HG03139 (cell line): ENCODE measurements at regions not wholly inside any gene's neighbourhood (a gene's known extent, or its start where the extent isn't known, plus 50 kb on each side); places are given as distances from the start of the nearest gene placed in this dataset.
"Not testable (repeated sequence)": the region's sequence is repeated elsewhere in the genome, so short reads cannot be mapped to it uniquely, and the experiment has no call there.

Experiments
- ATAC-seq: cut with Tn5 transposase; IDR thresholded peaks from one replicate; pipeline ENCODE4 v1.9.1; 2021; ENCODE audit not compliant: unreplicated experiment

DNA sequence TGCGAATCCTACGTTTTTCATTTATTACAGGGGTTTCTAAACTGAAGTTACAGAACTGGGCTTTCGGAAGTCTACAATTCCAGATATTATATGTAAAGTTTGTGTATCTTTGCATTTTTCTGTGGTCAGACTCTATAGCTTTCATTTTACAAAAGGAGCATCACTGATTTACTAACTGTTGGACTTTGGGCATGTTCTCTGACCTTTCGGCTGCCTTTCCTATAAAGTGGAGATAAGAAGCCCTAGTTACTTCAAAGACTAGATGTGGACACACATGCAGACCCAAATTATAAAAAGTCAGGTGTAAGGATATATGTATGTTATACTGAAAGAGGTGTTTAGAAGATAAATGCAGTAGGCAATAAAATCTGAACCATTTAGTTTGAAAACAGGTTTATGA, 126.6 kb upstream of the PRKCQ start:
- ATAC-seq: no peak

DNA sequence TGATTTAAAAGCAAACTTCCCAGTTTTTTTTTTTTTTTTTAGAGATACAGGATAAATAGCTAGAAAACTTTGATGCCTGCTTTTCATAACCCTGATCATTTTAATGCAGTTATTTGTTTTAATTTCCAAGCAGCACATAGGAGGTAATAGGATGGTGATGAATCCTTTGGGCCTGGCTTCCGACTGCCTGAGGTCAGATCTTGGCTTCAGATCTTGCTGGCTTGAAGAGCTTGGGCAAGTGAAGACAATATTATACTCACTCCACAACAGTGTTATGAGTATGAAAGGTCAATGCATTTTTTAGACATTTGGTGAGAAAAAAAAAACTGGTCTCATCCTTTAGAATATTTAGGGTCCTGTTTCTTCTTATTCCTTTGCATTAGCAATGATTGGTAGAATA, 124.8 kb upstream of the PRKCQ start:
- no peak for ATAC-seq

DNA sequence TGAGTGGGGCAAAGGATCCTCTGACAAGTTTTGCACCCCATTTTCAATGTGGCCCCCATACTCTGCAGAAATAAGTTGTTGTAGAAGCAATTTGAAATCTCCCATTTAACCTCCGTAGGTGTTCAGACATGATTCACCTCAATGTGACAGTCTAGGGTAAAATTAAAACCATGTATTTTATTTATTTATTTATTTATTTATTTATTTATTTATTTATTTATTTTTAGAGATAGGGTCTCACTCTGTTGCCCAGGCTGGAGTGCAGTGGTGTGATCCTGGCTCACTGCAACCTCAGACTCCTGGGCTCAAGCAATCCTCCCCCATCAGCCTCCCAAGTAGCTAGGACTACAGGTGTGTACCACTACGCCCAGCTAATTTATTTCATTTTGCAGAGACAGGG, 122.8 kb upstream of the PRKCQ start:
- ATAC-seq: not testable (repeated sequence)

DNA sequence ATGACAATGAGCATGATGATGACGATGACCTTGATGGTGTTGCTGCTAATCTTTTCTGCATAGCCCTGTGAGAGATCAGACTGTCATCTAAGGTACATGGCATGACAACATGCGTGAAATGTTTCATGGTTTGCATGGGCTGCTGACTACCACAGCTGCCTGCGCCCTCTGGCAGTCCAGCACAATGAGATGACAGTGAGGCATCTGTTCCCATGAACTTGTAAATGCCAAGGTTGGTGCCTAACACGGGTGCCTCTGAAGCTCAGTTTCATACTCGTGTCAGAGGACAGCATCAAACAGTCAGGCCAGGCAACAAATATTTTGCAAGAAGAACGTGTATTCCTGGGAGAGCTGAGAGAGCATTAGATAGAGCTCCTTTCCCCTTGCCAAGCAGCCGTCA, 122.0 kb upstream of the PRKCQ start:
- no peak for ATAC-seq

DNA sequence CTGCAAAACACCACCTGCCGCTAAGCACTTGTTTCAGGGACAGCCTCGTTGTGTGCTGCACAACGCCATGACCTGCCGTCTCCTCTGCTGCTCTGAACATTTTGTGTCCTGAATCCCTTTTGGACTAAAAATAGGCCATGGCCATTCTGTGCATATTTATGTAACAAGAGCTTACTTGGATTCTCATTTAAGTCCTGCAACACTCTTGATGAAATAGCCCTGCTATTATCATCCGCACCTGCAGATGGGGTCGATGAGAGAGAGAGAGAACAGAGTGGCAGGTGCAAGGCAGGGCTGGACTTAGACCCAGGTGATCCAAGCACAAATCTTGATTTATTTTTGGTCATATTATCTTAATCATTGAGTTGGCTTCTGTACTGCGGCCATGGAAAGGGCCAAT, 121.2 kb upstream of the PRKCQ start:
- no peak for ATAC-seq

DNA sequence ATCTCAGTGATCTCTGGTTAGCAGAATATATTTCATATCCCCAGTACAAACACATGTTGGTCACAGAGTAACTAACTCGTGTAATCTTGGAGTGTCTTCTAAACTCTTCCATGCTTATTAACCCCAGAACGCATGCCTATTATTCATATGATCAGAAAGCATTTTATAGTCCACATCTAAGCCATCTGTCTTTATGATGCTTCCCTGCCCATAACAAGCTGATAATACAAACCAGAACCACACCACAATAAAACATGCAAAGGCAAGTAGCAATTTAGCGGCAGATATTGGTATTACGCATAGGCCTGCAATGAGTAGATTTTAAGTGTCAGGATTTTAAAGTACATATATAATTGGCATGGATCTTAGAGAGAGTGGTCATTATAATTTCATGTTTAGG, 120.0 kb upstream of the PRKCQ start:
- no peak for ATAC-seq

DNA sequence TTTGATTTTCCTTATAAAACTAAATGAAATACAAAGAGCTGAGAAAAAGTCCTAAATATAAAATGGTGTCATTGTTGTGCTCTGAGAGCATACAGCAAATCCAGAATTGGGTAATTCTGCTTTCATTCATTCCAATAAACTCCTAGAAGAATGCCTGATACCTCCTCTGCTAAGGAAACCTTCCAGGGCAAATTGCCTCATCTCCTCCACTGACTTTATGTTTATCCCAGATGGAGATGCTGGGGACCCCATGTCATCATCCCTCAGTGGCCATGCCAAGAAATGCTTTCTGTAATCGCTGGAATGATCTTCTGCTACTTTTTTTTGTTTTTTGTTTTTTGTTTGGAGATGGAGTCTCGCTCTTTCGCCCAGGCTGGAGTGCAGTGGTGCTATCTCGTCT, 119.3 kb upstream of the PRKCQ start:
- ATAC-seq: no peak

DNA sequence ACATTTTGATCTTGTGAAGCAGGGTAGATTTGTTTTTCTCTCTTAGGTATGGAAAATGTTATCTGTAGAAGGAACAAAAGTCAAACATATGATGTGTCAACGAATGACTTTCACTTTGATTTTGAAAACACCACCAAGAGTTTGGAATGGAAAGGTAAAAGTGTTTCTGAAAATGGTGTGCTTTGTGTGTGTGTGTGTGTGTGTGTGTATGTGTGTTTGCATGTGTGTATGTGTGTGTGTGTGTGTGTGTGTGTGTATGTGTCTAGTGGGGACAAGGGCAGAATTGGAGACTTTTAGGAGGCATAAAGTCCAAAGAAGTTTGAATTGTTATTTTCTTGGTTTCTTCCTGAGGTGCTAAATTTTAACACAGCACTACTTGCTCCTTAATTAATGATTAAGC, 115.4 kb upstream of the PRKCQ start:
- no peak for ATAC-seq

DNA sequence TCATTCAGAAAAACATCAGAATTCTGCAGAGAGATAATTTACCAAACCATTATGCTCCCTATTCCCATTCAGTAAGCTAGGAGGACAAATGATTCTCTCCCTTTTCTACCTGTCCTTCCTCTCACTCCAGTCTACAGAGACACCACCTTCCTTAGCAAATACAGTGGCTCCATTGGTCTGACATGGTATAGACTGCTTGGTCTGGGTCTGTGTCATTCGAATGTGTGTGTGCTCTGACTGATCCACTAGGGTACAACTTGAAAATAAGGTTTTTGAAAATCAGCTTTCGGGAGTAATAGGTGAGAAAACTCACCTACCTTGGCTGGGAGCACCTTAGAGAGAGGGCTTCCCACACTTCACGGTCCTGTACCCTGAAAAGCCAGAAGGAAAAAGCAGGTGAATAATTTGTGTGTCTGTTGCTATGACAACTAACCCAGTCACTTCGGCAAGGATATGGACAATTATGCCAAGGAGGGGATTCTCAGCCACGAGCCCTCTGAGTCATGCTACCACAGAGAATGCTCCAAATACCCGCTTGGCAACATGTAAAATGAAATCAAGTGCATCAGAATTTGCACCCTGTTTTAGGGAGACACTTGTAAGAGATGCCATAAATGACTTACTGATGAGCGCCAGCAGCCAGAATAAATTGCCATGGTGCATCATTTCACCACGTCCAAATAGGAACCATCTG, 114.5 kb upstream of the PRKCQ start:
- ATAC-seq: no peak

DNA sequence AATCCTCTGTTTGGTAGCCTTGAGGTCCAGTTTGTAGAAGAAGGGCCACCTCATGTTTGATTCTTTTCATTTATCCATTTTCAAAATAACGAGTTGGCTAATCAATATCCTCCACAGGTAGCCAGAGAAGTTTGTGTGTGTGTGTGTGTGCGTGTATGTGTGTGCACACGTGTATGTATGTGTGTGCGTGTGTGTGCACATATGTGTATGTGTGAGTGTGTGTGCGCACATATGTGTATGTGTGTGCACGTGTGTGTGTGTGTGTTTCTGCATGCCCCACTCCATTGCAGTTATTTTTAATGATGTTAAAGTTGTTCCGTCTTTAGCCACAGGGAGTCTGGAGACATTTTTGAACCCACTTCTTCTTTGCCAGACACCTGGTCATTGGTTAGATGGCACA, 112.8 kb upstream of the PRKCQ start:
- no peak for ATAC-seq

DNA sequence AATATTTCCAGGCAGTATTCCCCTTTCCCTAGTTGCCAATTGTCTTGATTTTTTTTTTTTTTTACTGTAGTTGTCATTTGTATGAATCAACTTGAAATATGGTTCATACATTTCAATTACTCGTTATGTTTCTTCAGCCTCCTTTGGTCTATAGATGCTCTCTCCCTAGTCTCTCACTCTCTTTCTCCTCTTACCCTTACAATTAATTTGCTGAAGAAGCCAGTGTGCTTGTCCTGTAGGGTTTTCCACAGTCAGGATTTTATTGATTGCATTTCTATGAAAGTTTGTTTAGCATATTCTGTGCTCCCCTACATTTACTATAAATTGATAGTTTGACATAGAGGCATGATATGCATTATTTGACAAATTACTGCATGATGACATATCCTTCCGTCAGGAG, 112.0 kb upstream of the PRKCQ start:
- ATAC-seq: no peak

DNA sequence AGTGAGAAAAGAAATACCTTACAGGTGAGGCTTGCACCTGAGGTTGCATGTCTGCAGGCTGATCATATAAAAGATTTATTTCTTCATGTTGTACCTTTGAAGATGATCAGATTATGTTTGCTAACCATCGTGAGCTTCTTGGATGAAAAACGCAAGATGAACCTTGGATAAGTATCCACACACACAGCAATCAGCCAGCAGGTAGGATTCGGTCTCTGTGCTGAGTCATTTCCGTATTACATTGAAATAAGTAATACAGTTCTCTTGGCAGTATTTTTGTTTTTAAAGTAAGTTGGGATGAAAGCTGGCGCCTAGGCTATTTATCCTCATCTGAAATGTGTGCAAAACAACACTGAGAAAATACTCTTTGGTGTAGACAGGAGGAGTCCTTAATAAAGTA, 109.0 kb upstream of the PRKCQ start:
- ATAC-seq: no peak

DNA sequence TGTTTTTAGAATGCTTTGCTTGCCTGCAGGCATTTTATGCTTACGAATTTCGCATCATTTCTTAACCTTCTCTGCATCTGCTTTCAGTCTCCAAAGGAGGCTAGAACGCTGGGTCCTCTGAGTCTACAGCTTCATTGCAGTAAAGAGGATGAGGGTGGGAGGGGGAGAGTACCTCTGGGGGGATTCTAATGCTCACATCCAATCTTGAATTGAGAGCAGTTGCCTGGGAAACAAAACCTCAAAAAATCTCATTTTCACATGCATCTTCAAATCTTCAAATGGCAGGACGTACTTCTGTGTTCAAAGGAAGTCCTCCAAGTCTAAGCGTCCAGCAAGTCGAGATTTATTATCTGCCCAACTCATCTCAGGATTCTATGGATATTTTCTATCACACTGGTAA, 100.7 kb upstream of the PRKCQ start:
- no peak for ATAC-seq

DNA sequence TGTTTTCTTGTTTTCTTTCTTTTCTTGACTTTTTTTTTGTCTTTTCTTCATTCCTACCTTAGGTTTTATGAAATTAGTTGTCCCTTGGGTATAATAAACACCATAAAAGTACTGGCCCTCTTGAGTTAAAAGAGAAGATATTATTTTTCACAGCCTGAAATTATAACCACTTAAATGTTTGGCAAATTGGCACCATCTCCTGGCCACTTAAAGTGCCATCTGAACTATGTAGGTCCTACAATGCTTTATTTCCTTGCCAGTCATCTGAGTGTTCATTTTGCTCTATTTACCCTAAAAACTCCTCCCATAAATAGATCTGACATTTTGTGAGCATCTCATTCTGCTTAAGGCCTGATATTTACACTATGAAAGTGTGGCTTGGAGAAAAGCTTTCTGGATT, 98.9 kb upstream of the PRKCQ start:
- ATAC-seq: no peak

DNA sequence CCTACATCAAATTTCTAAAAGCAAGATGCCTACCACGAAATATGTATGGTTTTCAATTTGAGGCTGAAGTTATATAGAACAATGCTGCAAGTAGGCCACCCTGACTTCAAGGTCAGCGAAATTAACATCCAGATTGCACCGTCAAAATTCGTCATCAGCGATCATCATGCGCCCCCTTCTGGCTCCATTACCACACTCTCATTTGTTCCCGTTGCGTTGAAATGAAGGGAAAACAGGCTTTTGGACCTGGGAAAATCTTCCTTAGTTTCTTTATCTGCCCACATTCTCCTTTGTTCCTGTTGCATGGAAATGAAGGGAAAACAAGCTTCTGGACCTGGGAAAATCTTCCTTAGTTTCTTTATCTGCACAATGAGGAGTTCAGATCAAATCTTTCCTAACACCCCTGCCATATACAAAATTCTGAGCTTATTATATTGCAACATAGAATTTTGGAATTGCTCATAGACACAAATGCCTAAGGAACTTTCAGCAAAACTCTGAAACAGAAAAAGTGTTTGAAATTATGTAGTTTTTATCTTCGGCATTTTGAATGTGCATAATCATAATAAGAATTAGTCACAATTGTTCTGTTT, 98.2 kb upstream of the PRKCQ start:
- no peak for ATAC-seq

DNA sequence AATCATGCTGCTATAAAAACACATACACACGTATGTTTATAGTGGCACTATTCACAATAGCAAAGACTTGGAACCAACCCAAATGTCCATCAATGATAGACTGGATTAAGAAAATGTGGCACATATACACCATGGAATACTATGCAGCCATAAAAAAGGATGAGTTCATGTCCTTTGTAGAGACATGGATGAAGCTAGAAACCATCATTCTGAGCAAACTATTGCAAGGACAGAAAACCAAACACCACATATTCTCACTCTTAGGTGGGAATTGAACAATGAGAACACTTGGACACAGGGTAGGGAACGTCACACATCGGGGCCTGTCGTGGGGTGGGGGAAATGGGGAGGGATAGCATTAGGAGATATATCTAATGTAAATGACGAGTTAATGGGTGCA, 97.1 kb upstream of the PRKCQ start:
- ATAC-seq: not testable (repeated sequence)

DNA sequence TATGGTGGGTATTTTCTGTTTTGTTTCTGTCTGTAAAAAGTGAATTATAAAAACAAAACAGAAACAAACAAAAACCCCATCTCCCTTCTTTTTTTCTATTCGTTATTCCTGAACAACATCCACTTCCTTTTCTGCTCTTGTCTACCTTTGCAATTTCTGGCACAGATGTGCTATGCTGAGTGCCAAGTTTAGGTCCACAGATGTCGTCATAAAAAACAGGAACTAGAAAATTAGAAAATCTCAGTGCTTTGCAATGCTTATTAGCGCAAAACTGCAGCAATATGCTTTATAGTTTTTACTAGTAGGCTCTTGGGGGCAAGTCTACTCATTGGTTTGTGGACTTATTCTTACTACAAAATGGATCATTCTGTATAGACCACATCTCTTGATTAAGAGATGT, 94.2 kb upstream of the PRKCQ start:
- no peak for ATAC-seq

DNA sequence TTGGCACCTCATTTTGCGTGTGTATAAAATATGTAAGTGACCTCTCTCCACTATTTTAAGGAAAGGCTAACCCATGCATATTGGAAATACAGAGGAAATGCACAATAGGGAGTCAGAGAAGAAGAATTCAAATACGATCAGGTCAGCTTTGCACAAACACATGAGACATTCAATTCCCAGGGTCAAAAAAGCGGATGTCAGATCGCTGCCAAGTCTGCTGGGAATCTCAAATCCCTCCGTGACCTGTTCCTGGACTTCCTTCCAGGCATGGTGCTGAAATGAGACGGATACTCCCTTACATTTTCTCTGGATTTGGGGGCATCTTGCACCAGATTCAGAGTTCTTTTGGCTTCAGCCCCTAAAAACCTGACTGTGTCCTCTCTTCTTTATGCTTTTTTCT, 91.9 kb upstream of the PRKCQ start:
- no peak for ATAC-seq

DNA sequence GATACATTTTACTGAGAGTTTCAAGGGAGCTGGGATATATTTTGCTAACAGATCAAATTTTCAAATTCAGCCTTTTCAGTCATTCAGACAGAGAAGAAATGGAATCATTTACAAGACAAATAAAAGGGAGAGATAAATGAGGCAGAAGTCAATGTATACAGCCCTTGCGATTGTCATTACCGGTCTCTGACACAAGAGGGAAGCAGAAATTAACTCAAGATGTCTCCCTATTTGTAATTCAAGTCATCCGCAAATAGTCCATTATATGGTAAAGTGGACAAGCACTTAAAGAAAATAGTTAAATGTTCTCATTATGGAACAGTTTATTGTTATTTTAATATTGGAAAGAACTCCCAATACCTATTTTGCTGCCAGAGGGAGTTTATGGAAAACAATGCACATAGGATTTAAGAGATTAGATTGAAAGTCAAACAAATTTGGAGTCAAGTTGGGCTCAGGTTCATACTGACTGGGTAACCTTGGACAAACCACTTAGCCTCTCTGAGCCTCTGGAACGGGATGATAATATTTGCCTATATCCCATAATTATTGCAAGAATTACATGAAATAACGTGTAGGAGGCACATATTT, 89.3 kb upstream of the PRKCQ start:
- ATAC-seq: no peak

DNA sequence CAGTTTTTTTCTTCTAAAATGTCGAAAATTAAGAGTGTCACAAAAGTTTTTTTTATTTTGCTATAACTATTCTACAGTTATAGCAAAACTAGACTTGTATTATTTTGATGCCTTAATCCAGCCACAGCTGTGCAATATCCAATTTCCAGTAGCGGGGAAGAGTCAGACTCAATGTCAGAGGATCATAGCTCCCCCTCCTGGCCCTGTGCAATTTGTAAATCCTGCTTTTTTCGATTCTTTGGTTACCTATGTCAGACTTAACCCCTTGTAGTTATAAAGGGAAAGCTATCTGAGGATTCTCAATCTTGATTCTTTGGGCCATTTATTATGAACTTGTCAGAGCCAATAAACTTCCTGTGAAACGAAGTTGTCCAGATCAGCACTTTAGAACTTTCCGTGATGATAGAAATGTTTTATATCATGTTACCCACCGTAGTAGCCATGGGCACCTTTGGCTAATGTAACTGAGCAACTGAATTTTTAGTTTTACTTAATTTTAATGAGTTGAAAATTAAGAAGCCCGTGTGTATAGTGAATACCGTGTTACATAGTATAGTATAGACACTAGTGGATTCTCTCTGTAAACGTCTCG, 87.7 kb upstream of the PRKCQ start:
- no peak for ATAC-seq

DNA sequence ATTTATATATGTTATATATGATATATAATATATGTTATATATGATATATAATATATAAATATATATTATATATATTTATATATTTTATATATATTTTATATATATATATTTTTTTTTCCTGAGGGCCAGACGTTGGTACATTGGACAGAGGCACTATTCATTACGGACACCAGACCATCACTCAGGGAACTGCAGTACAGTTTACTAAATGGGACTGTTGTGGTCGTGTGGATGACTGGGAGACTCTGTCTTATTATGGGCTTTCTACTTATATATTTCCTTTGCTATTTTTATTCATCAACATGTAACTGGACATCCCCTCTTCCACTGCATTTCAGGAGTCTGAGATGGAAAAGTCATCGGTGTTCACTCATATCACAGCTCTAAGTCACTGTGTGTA, 87.1 kb upstream of the PRKCQ start:
- no peak for ATAC-seq

DNA sequence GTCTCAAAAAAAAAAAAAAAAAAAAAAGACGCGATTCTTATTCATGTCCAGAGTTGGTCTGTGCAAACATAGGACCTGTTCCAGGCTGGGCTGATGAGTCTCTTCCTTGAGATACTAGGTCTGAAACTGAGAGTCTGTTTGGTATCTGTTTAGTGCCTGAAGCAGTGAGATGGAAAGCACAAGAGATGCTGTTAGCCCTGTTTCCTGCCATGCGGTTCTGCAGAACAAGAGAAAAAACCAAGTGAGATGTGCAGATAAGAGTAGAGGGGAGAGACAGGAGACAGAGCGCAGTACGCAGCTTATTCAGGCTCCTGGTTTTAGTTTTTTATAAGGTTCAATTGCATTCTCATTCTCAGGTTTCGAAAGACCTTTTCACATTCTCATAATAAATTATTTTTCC, 85.8 kb upstream of the PRKCQ start:
- ATAC-seq: no peak

DNA sequence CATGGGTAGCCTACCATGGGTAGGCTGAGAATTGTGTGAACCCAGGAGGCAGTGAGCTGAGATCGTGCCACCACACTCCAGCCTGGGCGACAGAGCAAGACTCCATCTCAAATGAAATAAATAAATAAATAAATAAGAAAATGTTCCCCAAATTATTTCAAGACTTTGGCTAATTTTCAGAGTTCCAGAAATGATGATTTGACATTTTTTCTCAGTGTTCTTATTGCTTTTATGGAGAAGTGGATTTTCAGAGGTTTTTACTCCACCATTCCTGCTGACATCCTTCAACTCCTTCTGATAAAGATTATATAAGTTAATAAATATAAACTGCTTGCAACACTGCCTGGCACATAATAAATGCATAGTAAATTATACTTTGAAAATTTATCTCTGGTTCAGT, 80.4 kb upstream of the PRKCQ start:
- ATAC-seq: no peak
